ENCODE measurements at regions not wholly inside any gene's neighbourhood (a gene's known extent, or its start where the extent isn't known, plus 50 kb on each side); places are given as distances from the start of the nearest gene placed in this dataset.

GRCh38 chr17:55829995-55830612, 79.3 kb downstream of the PCTP start:
- H3K4me3 ChIP-seq (ENCODE audit: low read length), result no peak overlapping the region
- no peaks in the 10 kb centered on the region for H3K4me1 ChIP-seq (ENCODE audit: control insufficient read depth, insufficient read depth, low read length)
- H3K9me3 ChIP-seq (ENCODE audit: control insufficient read depth, low read length), result no peaks in the 10 kb centered on the region
- no peak overlapping the region for H3K9ac ChIP-seq (ENCODE audit: low read length)
- H3K36me3 ChIP-seq (ENCODE audit: control insufficient read depth, insufficient read depth, low read length), result no peaks in the 10 kb centered on the region
- H3K27me3 ChIP-seq (ENCODE audit: control insufficient read depth, insufficient read depth, low read length), result no peaks in the 10 kb centered on the region

GRCh38 chr17:55830699-55831471, 80.0 kb downstream of the PCTP start:
- no peaks in the 10 kb centered on the region for H3K4me1 ChIP-seq (ENCODE audit: control insufficient read depth, insufficient read depth, low read length)
- no peak overlapping the region for H3K4me3 ChIP-seq (ENCODE audit: low read length)
- H3K27me3 ChIP-seq (ENCODE audit: control insufficient read depth, insufficient read depth, low read length), result no peaks in the 10 kb centered on the region
- no peak overlapping the region for H3K9ac ChIP-seq (ENCODE audit: low read length)
- H3K9me3 ChIP-seq (ENCODE audit: control insufficient read depth, low read length), result no peaks in the 10 kb centered on the region
- H3K36me3 ChIP-seq (ENCODE audit: control insufficient read depth, insufficient read depth, low read length), result no peaks in the 10 kb centered on the region

GRCh38 chr17:55833306-55833705, 82.5 kb downstream of the PCTP start:
- H3K4me1 ChIP-seq (ENCODE audit: control insufficient read depth, insufficient read depth, low read length), result no peaks in the 10 kb centered on the region
- H3K27me3 ChIP-seq (ENCODE audit: control insufficient read depth, insufficient read depth, low read length), result no peaks in the 10 kb centered on the region
- H3K36me3 ChIP-seq (ENCODE audit: control insufficient read depth, insufficient read depth, low read length), result no peaks in the 10 kb centered on the region
- H3K9ac ChIP-seq (ENCODE audit: low read length), result no peak overlapping the region
- no peaks in the 10 kb centered on the region for H3K9me3 ChIP-seq (ENCODE audit: control insufficient read depth, low read length)
- H3K4me3 ChIP-seq (ENCODE audit: low read length), result no peak overlapping the region

GRCh38 chr17:55842405-55843158, 91.7 kb downstream of the PCTP start:
- Histone ChIP-seq H3K9ac (ENCODE audit: low read length) (no peak overlapping the region), H3K4me3 (ENCODE audit: low read length) (no peak overlapping the region), H3K36me3 (ENCODE audit: control insufficient read depth, insufficient read depth, low read length) (no peaks in the 10 kb centered on the region), H3K9me3 (ENCODE audit: control insufficient read depth, low read length) (no peaks in the 10 kb centered on the region), H3K27me3 (ENCODE audit: control insufficient read depth, insufficient read depth, low read length) (no peaks in the 10 kb centered on the region), H3K4me1 (ENCODE audit: control insufficient read depth, insufficient read depth, low read length) (no peaks in the 10 kb centered on the region)

GRCh38 chr17:55843785-55844184, 92.9 kb downstream of the PCTP start:
- Histone ChIP-seq H3K27me3 (ENCODE audit: control insufficient read depth, insufficient read depth, low read length) (no peaks in the 10 kb centered on the region), H3K9ac (ENCODE audit: low read length) (no peak overlapping the region), H3K9me3 (ENCODE audit: control insufficient read depth, low read length) (no peaks in the 10 kb centered on the region), H3K36me3 (ENCODE audit: control insufficient read depth, insufficient read depth, low read length) (no peaks in the 10 kb centered on the region), H3K4me3 (ENCODE audit: low read length) (no peak overlapping the region), H3K4me1 (ENCODE audit: control insufficient read depth, insufficient read depth, low read length) (no peaks in the 10 kb centered on the region)

- H3K9me3 ChIP-seq (ENCODE audit: control insufficient read depth, low read length), result no peaks in the 10 kb centered on the region
- no peaks in the 10 kb centered on the region for H3K27me3 ChIP-seq (ENCODE audit: control insufficient read depth, insufficient read depth, low read length)
- no peaks in the 10 kb centered on the region for H3K36me3 ChIP-seq (ENCODE audit: control insufficient read depth, insufficient read depth, low read length)
- H3K4me3 ChIP-seq (ENCODE audit: low read length), result no peak overlapping the region
- peak overlapping the region; percentile 17 for H3K9ac ChIP-seq (ENCODE audit: low read length)
- H3K4me1 ChIP-seq (ENCODE audit: control insufficient read depth, insufficient read depth, low read length), result no peaks in the 10 kb centered on the region
These were observed 94.5 kb downstream of the PCTP start for GRCh38 chr17:55845385-55845784.

GRCh38 chr17:55846745-55847144, 95.9 kb downstream of the PCTP start:
- Histone ChIP-seq H3K4me3 (ENCODE audit: low read length) (no peak overlapping the region), H3K9me3 (ENCODE audit: control insufficient read depth, low read length) (no peaks in the 10 kb centered on the region), H3K36me3 (ENCODE audit: control insufficient read depth, insufficient read depth, low read length) (no peaks in the 10 kb centered on the region), H3K27me3 (ENCODE audit: control insufficient read depth, insufficient read depth, low read length) (no peaks in the 10 kb centered on the region), H3K4me1 (ENCODE audit: control insufficient read depth, insufficient read depth, low read length) (no peaks in the 10 kb centered on the region), H3K9ac (ENCODE audit: low read length) (no peak overlapping the region)

- Histone ChIP-seq H3K36me3 (ENCODE audit: control insufficient read depth, insufficient read depth, low read length) (no peaks in the 10 kb centered on the region), H3K9me3 (ENCODE audit: control insufficient read depth, low read length) (no peaks in the 10 kb centered on the region), H3K4me1 (ENCODE audit: control insufficient read depth, insufficient read depth, low read length) (no peaks in the 10 kb centered on the region), H3K4me3 (ENCODE audit: low read length) (no peak overlapping the region), H3K27me3 (ENCODE audit: control insufficient read depth, insufficient read depth, low read length) (no peaks in the 10 kb centered on the region), H3K9ac (ENCODE audit: low read length) (no peak overlapping the region)
These were observed 101.9 kb downstream of the PCTP start for GRCh38 chr17:55852734-55853133.

GRCh38 chr17:55859301-55859795, 108.5 kb downstream of the PCTP start:
- Histone ChIP-seq H3K36me3 (ENCODE audit: control insufficient read depth, insufficient read depth, low read length) (no peaks in the 10 kb centered on the region), H3K9ac (ENCODE audit: low read length) (no peak overlapping the region), H3K4me3 (ENCODE audit: low read length) (no peak overlapping the region), H3K4me1 (ENCODE audit: control insufficient read depth, insufficient read depth, low read length) (no peaks in the 10 kb centered on the region), H3K27me3 (ENCODE audit: control insufficient read depth, insufficient read depth, low read length) (no peaks in the 10 kb centered on the region), H3K9me3 (ENCODE audit: control insufficient read depth, low read length) (no peaks in the 10 kb centered on the region)

- no peaks in the 10 kb centered on the region for H3K9me3 ChIP-seq (ENCODE audit: control insufficient read depth, low read length)
- H3K4me1 ChIP-seq (ENCODE audit: control insufficient read depth, insufficient read depth, low read length), result no peaks in the 10 kb centered on the region
- no peak overlapping the region for H3K9ac ChIP-seq (ENCODE audit: low read length)
- no peaks in the 10 kb centered on the region for H3K36me3 ChIP-seq (ENCODE audit: control insufficient read depth, insufficient read depth, low read length)
- H3K4me3 ChIP-seq (ENCODE audit: low read length), result no peak overlapping the region
- no peaks in the 10 kb centered on the region for H3K27me3 ChIP-seq (ENCODE audit: control insufficient read depth, insufficient read depth, low read length)
These were observed 114.4 kb downstream of the PCTP start for GRCh38 chr17:55865072-55865762.

GRCh38 chr17:55870044-55870443, 119.2 kb downstream of the PCTP start:
- H3K9me3 ChIP-seq (ENCODE audit: control insufficient read depth, low read length), result no peaks in the 10 kb centered on the region
- H3K4me1 ChIP-seq (ENCODE audit: control insufficient read depth, insufficient read depth, low read length), result no peaks in the 10 kb centered on the region
- H3K9ac ChIP-seq (ENCODE audit: low read length), result no peak overlapping the region
- no peaks in the 10 kb centered on the region for H3K27me3 ChIP-seq (ENCODE audit: control insufficient read depth, insufficient read depth, low read length)
- H3K4me3 ChIP-seq (ENCODE audit: low read length), result no peak overlapping the region
- H3K36me3 ChIP-seq (ENCODE audit: control insufficient read depth, insufficient read depth, low read length), result no peaks in the 10 kb centered on the region

Data from mucosa of stomach (tissue), 1 donor.